ENCODE measurements at regions not wholly inside any gene's neighbourhood (a gene's known extent, or its start where the extent isn't known, plus 50 kb on each side); places are given as distances from the start of the nearest gene placed in this dataset.

- Histone ChIP-seq H3K27me3 (ENCODE audit: control insufficient read depth, insufficient read depth, low read length) (no peaks in the 10 kb centered on the region), H3K36me3 (ENCODE audit: control insufficient read depth, insufficient read depth, low read length) (no peaks in the 10 kb centered on the region), H3K4me3 (ENCODE audit: low read depth, low read length) (no peak overlapping the region)
- TF ChIP-seq CTCF (IDR thresholded peaks at IDR 0.05; ENCODE audit: insufficient read depth, low read length, severe bottlenecking) = no peak
- FAIRE-seq = no peak
- DNase-seq (ENCODE audit: low read depth) = no peak
Measured at GRCh38 chr10:131586958-131587357, 275.4 kb upstream of the TCERG1L start.

DNA sequence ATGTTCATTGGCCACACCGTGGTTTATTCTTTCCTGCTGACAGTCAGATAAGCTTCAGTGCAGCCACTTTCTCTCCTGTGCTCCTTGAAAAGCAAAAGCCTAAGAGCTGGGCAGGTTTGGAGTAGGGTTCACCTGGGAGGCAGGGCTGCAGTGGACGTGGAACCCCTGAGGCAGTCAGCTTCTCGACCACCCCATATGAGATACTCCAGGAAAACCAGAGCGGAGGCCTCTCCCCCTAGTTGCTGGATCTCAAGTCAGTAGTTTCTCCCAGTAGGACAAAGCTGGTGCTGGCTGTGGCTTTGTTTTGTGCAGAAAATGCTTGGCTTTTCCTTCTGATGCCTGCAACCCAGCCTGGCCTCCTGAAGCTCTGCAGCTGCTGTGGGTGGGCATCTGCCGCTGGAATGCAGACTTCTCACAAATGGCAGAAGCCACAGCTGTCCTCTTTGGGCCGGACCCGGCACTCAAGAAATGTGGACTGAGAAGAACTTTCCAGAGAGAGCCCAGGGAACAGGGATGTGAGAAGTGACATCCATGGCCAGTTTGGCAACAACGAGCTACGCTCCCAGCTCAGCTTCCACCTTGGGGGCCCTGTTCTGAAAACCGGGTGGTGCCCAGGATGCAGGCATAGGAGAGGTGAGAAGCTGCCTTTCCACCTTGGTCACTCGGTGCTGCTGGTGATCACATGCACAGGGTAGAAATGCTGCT lies 276.6 kb upstream of the TCERG1L start:
- DNase-seq (ENCODE audit: low read depth) = no peak
- TF ChIP-seq CTCF (IDR thresholded peaks at IDR 0.05; ENCODE audit: insufficient read depth, low read length, severe bottlenecking) = no peak
- FAIRE-seq = no peak
- H3K36me3 ChIP-seq (ENCODE audit: control insufficient read depth, insufficient read depth, low read length) = no peaks in the 10 kb centered on the region
- H3K4me3 ChIP-seq (ENCODE audit: low read depth, low read length) = no peak overlapping the region
- H3K27me3 ChIP-seq (ENCODE audit: control insufficient read depth, insufficient read depth, low read length) = no peaks in the 10 kb centered on the region

GRCh38 chr10:131588704-131589220 lies 277.2 kb upstream of the TCERG1L start:
- DNase-seq (ENCODE audit: low read depth) = no peak
- no peak for FAIRE-seq
- Histone ChIP-seq H3K4me3 (ENCODE audit: low read depth, low read length) (no peak overlapping the region), H3K36me3 (ENCODE audit: control insufficient read depth, insufficient read depth, low read length) (no peaks in the 10 kb centered on the region), H3K27me3 (ENCODE audit: control insufficient read depth, insufficient read depth, low read length) (no peaks in the 10 kb centered on the region)
- no peak for TF ChIP-seq CTCF (IDR thresholded peaks at IDR 0.05; ENCODE audit: insufficient read depth, low read length, severe bottlenecking)

DNA sequence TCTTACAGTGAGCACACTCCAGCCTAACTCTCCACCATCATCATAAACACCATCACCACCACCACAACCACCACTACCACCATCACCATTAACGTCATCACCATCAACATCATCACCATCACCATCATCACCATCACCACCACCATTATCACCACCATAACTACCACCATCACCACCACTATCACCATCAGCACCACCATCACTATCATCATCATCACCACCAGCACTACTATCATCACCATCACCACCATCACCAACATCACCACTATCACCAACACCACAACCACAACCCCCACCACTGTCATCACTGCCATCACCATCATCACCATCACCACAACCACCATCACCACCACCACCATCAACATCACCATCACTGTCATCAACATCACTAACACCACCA lies 279.0 kb upstream of the TCERG1L start:
- DNase-seq (ENCODE audit: low read depth) (no peak), FAIRE-seq (no peak)
- H3K4me3 ChIP-seq (ENCODE audit: low read depth, low read length) = no peak overlapping the region
- no peak for TF ChIP-seq CTCF (IDR thresholded peaks at IDR 0.05; ENCODE audit: insufficient read depth, low read length, severe bottlenecking)
- H3K27me3 ChIP-seq (ENCODE audit: control insufficient read depth, insufficient read depth, low read length) = no peaks in the 10 kb centered on the region
- no peaks in the 10 kb centered on the region for H3K36me3 ChIP-seq (ENCODE audit: control insufficient read depth, insufficient read depth, low read length)

GRCh38 chr10:131591936-131592335 lies 280.4 kb upstream of the TCERG1L start:
- FAIRE-seq (no peak), DNase-seq (ENCODE audit: low read depth) (no peak)
- H3K4me3 ChIP-seq (ENCODE audit: low read depth, low read length) = no peak overlapping the region
- H3K27me3 ChIP-seq (ENCODE audit: control insufficient read depth, insufficient read depth, low read length) = no peaks in the 10 kb centered on the region
- no peaks in the 10 kb centered on the region for H3K36me3 ChIP-seq (ENCODE audit: control insufficient read depth, insufficient read depth, low read length)
- TF ChIP-seq CTCF (IDR thresholded peaks at IDR 0.05; ENCODE audit: insufficient read depth, low read length, severe bottlenecking) = no peak

- TF ChIP-seq CTCF (IDR thresholded peaks at IDR 0.05; ENCODE audit: insufficient read depth, low read length, severe bottlenecking) = no peak
- Histone ChIP-seq H3K27me3 (ENCODE audit: control insufficient read depth, insufficient read depth, low read length) (no peaks in the 10 kb centered on the region), H3K4me3 (ENCODE audit: low read depth, low read length) (no peak overlapping the region), H3K36me3 (ENCODE audit: control insufficient read depth, insufficient read depth, low read length) (no peaks in the 10 kb centered on the region)
- FAIRE-seq (no peak), DNase-seq (ENCODE audit: low read depth) (no peak)
Measured at GRCh38 chr10:131609176-131609575, 291.6 kb upstream of the PPP2R2D start.

Measured in bronchial epithelial cell (primary cell).